Left colon (tissue), 2 donors: ENCODE measurements at regions not wholly inside any gene's neighbourhood (a gene's known extent, or its start where the extent isn't known, plus 50 kb on each side); places are given as distances from the start of the nearest gene placed in this dataset.
"Not testable (repeated sequence)": the region's sequence is repeated elsewhere in the genome, so short reads cannot be mapped to it uniquely, and the experiment has no call there.

Experiments
- ATAC-seq: fragments of 200-7000 bp; cut with Tn5 transposase; one replicate; pipeline ENCODE4 v1.9.1; 2020; ENCODE audit warnings: mild to moderate bottlenecking, moderate library complexity
- DNase-seq, 2 donors: peaks; one replicate each; pipeline ENCODE4 v3.0.0-alpha.2; 2020
- intact Hi-C, 2 donors: fragments of 100-400 bp; cut with DNase I in 1 of 2; cut with micrococcal nuclease in 1 of 2; formaldehyde crosslinking; loops; one replicate each; pipeline versions ENCODE4 v1.11.2 to v1.14.0; 2022; cut with DNase I, micrococcal nuclease
- donor health status: DM: no; HTN: no; CAD: no.
- donor health status: DM: yes; HTN: yes; CAD: no.

GRCh38 chr6:12529364-12530019, 187.1 kb upstream of the PHACTR1 start:
- ATAC-seq (peak; percentile 64), DNase-seq (no peak)
- intact Hi-C loops, result no loop called here

DNA sequence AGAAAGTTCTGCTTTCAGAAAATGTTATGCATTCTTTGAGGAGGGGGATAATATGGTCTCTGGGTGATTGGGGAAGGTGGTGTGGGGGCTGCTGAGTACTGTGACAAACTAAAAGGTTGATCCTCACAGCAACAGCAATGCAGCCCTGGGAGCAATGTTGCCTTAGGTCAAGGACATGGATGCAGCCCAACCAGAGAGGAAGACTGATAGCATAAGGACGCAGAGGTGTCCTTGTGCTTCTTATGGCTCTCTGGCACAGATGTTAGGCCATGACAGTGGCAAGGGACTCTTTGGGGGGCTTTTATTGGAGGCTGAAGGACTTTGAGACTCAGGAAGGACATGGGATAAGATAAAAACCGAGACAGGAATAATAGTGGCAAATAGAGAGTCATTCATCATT, 186.2 kb upstream of the PHACTR1 start:
- no peak for DNase-seq
- ATAC-seq, result no peak
- intact Hi-C loops, result no loop called here

DNA sequence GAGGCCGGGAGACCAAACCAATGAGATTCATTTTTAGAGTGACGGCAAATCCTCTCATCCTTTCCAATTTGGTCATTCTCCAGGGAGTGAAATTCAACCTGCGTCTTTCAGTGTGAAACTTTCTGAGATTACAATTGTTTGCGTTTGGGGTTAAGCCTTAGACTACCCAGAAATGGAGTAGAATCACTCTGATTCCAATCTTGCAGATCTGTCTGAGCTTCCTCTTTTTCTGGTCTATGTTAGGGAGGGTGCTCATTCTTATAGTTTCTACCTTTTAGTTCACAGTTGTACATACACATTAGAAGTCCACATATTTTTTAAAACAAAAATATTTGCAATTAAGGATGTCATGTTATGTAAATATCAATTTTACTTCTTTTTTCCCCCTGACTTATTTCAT, 183.0 kb upstream of the PHACTR1 start:
- ATAC-seq (no peak), DNase-seq (no peak)
- intact Hi-C loops, result no loop called here

DNA sequence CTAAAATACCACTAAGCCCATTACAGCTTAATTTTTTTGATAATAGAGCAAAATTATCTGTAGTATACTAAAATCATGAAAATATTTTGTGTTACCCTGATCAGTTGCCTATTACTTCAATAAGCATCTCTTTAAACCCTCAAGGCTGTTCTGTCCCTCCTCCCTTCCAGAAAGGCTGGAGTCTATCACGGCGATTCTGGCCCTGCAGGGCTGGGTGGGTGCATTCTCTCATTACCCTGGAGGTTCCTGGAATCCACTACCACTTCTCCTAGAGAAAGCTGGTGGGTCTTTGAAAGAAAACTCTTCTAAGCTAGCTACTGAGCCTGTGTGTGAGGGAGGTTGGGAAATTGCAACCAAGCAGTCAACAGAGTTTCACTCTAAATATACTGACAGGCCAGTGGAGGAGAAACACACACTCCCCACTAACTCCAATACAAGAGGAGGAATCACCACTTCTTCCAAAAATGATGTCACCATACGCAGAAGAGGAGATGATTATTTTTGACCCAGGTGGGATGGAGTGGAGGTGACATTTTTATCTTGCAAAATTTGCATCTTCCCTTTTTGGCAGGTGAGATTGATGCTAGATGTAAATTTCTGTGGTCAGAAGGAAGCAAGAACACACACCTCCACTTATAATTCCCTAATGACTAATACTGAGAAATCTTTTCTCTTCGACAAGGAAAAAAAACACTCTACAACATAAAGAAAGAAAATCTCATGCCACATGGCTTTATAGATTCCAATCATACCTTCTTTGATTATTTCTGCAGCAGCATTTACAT, 182.3 kb upstream of the PHACTR1 start:
- ATAC-seq (no peak), DNase-seq (no peak)
- intact Hi-C loops, result no loop called here

DNA sequence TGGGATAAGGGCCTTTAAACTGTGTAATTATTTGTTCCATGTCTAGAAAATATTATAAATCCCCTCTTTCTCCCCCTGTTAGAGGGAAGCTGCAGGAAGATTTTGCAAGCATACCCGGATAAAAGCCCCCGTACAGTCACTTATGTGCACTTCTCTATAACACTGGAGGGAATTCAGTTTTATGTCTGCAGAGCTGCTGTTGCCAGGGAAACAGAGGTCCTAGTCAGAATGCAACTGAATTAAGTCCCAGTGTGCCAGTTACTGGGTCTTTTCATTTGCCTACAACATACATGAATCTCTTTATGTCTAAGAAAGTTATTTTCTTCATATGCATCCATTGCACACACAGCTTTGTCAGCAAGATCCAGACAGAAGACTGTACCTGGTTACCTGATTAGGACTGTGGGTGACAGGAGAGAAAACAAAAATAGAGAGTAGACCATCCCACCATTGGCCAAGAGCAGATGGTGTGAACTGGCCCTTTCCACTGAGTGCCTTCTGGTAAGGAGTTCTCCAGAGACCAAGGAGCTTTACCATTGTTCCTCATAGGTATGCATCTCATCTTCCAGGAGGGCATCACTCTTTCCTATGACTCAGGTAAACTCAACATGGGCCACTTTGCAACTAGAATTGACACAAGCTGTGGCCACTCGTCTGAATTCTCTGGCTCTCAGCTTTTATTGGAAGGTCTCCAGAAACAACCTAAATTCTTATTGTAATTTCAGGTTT, 180.8 kb upstream of the PHACTR1 start:
- DNase-seq (no peak), ATAC-seq (no peak)
- intact Hi-C loops, result no loop called here

GRCh38 chr6:12536416-12536815, 180.2 kb upstream of the PHACTR1 start:
- intact Hi-C loops, result no loop called here

GRCh38 chr6:12537389-12537788, 179.2 kb upstream of the PHACTR1 start:
- ATAC-seq (no peak), DNase-seq (no peak)
- intact Hi-C loops, result no loop called here

More at GRCh38 chr6:12536416-12536815, 180.2 kb upstream of the PHACTR1 start:
- DNase-seq (no peak), ATAC-seq (no peak)

- DNase-seq (no peak), ATAC-seq (peak; percentile 74)
- intact Hi-C loops, result no loop called here
Observed at GRCh38 chr6:12538881-12539357, 177.6 kb upstream of the PHACTR1 start.

GRCh38 chr6:12542319-12543115, 174.1 kb upstream of the PHACTR1 start:
- intact Hi-C loops, DNase-seq: not testable (repeated sequence)

DNA sequence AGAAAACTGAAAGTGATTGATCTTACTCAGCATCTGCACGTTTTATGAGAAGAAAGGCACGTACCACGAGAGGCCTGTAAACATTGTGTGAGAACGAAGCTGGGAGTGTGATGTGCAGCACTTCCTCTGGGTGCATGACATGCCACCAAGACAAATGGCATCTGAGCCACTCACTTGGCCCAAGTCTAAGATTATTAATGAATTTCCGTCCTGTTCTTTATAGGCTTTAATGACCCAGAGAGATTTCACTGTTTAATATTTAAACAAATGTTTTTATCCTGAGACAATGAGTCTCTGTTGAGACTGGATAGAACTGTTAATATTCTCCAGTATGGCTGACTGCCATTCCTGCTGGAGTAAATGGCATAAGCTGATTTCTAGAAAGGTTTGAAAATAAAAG, 172.6 kb upstream of the PHACTR1 start:
- DNase-seq (peak in 1 of 2 donors; percentile 36), ATAC-seq (peak; percentile 39)
- intact Hi-C loops, result no loop called here

More at GRCh38 chr6:12542319-12543115, 174.1 kb upstream of the PHACTR1 start:
- ATAC-seq, result not testable (repeated sequence)

DNA sequence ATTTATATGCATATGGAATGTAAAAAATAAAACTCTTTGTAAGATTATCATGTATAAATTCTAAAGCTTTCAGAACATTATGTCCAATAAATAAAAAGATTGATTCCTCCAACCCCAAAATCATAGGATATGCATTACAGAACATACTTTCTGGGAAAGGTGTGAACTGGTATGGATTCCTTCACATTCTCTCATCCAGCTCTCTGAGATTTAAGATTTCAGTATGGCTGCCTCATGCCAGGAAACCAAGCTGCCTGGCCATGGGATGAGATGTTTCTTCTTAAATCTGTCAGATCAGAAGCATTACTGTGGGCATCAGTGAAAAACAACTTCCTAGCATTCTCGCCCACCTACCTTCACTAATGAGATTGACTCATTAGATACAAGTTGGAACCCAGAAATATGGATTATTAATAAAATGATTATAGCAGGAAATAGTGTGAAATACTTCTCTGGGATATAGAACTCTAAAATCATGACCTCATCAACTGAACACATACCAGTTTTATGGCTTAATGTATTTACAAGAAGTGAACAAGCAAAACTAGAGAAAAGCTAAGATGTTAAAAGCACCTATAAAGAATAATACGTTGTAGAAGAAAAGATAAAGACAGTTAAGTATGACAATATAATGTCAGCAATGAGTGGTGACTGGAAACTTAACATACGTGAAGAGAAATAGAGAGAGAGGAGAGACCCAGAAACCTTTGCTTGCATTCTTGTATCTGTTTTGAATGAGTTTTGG, 171.6 kb upstream of the PHACTR1 start:
- intact Hi-C loops, result no loop called here
- DNase-seq (no peak), ATAC-seq (peak; percentile 81)

GRCh38 chr6:12545619-12546409, 170.8 kb upstream of the PHACTR1 start:
- peak in 1 of 2 donors; percentile 36 for DNase-seq
- peak; percentile 91 for ATAC-seq
- intact Hi-C loops, result no loop called here

DNA sequence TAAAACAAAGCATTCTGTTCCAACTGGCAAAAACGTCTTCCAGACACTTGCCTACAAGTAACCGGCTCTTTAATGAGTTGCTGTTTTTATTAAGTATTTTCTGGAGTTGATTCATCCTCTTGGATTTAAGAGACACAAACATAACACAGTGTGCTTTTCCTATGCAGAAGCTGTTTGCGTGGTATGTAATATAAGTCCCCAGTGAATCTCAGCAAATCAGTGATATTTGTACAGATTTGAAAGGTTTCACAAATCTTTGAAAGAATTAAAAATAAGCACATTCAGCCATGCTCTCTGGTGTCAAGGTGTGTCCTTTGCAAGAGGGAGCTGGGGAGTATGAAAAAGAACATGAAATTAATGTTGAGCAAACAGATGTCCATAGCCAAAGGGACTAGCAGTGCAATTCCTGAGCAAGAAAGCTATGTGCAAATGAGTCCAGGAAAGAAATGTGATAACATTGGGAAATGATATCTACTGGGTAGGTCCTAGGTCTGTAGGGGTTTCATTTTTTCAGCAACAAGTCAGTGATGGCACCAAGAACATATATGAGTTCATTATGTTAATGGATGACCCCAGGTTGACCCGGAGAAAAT, 170.1 kb upstream of the PHACTR1 start:
- intact Hi-C loops, result no loop called here
- ATAC-seq (no peak), DNase-seq (no peak)

DNA sequence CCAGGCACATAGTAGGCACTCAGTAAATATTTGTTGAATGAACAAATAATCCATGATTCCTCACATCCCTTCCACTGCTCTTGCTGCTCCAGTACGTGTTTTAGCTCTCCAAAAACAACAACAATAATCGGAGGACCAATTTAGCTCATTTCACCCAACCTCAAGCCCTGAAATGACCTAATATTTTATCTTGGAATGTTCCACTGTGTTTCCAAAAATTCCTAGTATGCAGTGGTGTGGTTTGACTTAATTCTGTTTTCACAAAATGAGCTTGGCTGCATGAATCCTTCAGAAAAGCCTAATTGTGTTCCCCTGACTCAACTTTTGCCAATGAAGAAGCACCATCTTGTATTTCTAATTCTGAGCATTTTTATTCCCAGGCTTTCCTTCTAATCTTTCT, 168.0 kb upstream of the PHACTR1 start:
- intact Hi-C loops, result no loop called here
- DNase-seq, result no peak
- no peak for ATAC-seq

DNA sequence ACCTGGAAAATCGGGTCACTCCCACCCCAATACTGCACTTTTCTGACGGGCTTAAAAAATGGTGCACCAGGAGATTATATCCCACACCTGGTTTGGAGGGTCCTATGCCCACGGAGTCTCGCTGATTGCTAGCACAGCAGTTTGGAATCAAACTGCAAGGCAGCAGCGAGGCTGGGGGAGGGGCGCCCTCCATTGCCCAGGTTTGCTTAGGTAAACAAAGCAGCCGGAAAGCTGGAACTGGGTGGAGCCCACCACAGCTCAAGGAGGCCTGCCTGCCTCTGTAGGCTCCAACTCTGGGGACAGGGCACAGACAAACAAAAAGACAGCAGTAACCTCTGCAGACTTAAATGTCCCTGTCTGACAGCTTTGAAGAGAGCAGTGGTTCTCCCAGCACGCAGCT, 167.1 kb upstream of the PHACTR1 start:
- DNase-seq, result not testable (repeated sequence)

DNA sequence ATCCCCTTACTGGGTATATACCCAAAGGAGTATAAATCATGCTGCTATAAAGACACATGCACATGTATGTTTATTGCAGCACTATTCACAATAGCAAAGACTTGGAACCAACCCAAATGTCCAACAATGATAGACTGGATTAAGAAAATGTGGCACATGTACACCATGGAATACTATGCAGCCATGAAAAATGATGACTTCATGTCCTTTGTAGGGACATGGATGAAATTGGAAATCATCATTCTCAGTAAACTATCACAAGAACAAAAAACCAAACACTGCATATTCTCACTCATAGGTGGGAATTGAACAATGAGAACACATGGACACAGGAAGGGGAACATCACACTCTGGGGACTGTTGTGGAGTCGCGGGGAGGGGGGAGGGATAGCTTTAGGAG, 161.7 kb upstream of the PHACTR1 start:
- intact Hi-C loops, ATAC-seq, DNase-seq: not testable (repeated sequence)

More for the DNA sequence above, 167.1 kb upstream of the PHACTR1 start:
- intact Hi-C loops, ATAC-seq: not testable (repeated sequence)

GRCh38 chr6:12555267-12555666, 161.3 kb upstream of the PHACTR1 start:
- no peak for DNase-seq
- no peak for ATAC-seq
- intact Hi-C loops, result no loop called here
